ENCODE measurements at regions not wholly inside any gene's neighbourhood (a gene's known extent, or its start where the extent isn't known, plus 50 kb on each side); places are given as distances from the start of the nearest gene placed in this dataset.

DNA sequence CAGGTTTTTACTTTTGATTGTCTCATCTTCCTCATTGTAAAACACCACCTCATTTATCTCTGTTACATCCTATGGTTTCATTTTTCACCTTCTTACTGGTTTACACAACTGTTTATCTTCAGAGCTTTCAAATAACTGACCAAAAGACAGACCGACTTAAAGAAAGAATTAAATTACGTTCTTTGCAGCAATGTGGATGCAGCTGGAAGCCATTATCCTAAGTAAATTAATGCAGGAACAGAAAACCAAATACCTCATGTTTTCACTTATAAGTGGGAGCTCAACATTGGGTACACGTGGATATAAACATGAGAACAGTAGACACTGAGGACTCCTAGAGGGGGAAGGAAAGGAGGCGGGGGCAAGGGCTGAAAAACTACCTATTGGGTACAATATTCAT lies 729.0 kb upstream of the USP15 start:
- H3K9me3 ChIP-seq (ENCODE audit: low read length): peaks cover 10% of the 10 kb centered on the region; the same call in 1 of the 2 replicates
- no peak for TF ChIP-seq EZH2phosphoT487 (IDR thresholded peaks at IDR 0.05; ENCODE audit: borderline replicate concordance, low read depth, low read length)
- TF ChIP-seq, protein P1, sequence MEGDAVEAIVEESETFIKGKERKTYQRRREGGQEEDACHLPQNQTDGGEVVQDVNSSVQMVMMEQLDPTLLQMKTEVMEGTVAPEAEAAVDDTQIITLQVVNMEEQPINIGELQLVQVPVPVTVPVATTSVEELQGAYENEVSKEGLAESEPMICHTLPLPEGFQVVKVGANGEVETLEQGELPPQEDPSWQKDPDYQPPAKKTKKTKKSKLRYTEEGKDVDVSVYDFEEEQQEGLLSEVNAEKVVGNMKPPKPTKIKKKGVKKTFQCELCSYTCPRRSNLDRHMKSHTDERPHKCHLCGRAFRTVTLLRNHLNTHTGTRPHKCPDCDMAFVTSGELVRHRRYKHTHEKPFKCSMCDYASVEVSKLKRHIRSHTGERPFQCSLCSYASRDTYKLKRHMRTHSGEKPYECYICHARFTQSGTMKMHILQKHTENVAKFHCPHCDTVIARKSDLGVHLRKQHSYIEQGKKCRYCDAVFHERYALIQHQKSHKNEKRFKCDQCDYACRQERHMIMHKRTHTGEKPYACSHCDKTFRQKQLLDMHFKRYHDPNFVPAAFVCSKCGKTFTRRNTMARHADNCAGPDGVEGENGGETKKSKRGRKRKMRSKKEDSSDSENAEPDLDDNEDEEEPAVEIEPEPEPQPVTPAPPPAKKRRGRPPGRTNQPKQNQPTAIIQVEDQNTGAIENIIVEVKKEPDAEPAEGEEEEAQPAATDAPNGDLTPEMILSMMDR (conservative IDR thresholded peaks at IDR 0.05; ENCODE audit: low read length): no peak
- BruUV-seq (replicated peaks): no TSS peak

DNA sequence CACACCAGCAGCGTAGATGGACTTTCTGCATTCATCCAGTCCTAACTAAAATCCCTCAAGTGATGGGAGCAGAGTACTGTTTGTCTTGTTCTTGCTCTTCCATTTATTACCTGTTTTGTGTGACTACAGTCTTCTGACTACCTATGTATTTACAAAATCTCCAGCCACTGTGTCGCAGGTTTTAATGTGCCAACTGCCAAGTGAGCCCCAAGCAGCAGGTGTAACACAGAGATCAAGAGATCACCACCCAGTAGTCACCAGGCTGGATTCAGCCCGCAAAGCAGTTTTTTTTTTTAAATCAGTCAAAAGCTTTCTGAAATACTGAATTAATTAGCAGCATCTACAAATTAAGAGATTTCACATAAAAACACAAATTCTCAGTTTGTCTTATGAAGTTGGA lies 724.1 kb upstream of the USP15 start:
- TF ChIP-seq EZH2phosphoT487 (IDR thresholded peaks at IDR 0.05; ENCODE audit: borderline replicate concordance, low read depth, low read length): no peak
- TF ChIP-seq, protein P1 (conservative IDR thresholded peaks at IDR 0.05; ENCODE audit: low read length): no peak
- DNase-seq (ENCODE audit: low spot score): no peak
- Histone ChIP-seq H3K79me2 (ENCODE audit: insufficient read depth, low read depth, low read length) (no peaks in the 10 kb centered on the region), H3K36me3 (ENCODE audit: insufficient read depth, low read length) (no peaks in the 10 kb centered on the region), H3K4me1 (ENCODE audit: insufficient read depth, low read length, poor library complexity, severe bottlenecking) (peaks cover 11% of the 10 kb centered on the region), H3K4me2 (ENCODE audit: low read length) (no peak overlapping the region), H3K4me3 (ENCODE audit: low read depth, low read length, poor library complexity, severe bottlenecking) (no peak overlapping the region), H2AFZ (ENCODE audit: low read length) (peak overlapping the region; percentile 66; the same call in 1 of the 2 replicates), H4K20me1 (ENCODE audit: insufficient read depth, low read length) (no peaks in the 10 kb centered on the region), H3K27ac (ENCODE audit: low read depth, low read length, poor library complexity, severe bottlenecking) (no peak overlapping the region), H3K9me2 (ENCODE audit: insufficient read depth, low read length) (no peaks in the 10 kb centered on the region), H3K9me3 (ENCODE audit: low read length) (no peaks in the 10 kb centered on the region)
- intact Hi-C loops (cut with micrococcal nuclease; ENCODE audit: unreplicated experiment): loop anchor here (5.0 to 10.0 kb wide), 2 partner anchors 211 to 849 kb away; no protein-coding TSS in a partner anchor
- BruUV-seq (replicated peaks): no TSS peak
- ChIA-PET CTCF (ENCODE audit: unreplicated experiment) (no interaction called here), POLR2A (interaction anchor here (0.6 to 4.7 kb wide), 7 partner anchors 9 to 1391 kb away, joined by 3 to 40 read pairs (median 4); no protein-coding TSS in a partner anchor)

More for the DNA sequence above, 729.0 kb upstream of the USP15 start:
- Histone ChIP-seq H3K36me3 (ENCODE audit: insufficient read depth, low read length) (peaks cover 10% of the 10 kb centered on the region; the same call in 1 of the 2 replicates), H2AFZ (ENCODE audit: low read length) (peak overlapping the region; percentile 42; the same call in 1 of the 2 replicates), H3K4me1 (ENCODE audit: insufficient read depth, low read length, poor library complexity, severe bottlenecking) (peaks cover 34% of the 10 kb centered on the region), H3K9me2 (ENCODE audit: insufficient read depth, low read length) (no peaks in the 10 kb centered on the region), H3K79me2 (ENCODE audit: insufficient read depth, low read depth, low read length) (no peaks in the 10 kb centered on the region), H3K4me3 (ENCODE audit: low read depth, low read length, poor library complexity, severe bottlenecking) (no peak overlapping the region), H3K27ac (ENCODE audit: low read depth, low read length, poor library complexity, severe bottlenecking) (no peak overlapping the region), H3K4me2 (ENCODE audit: low read length) (no peak overlapping the region), H4K20me1 (ENCODE audit: insufficient read depth, low read length) (no peaks in the 10 kb centered on the region)
- intact Hi-C loops (cut with micrococcal nuclease; ENCODE audit: unreplicated experiment): loop anchor here (10.0 kb wide), 1 partner anchor 206 kb away; no protein-coding TSS in a partner anchor
- ChIA-PET CTCF (ENCODE audit: unreplicated experiment) (no interaction called here), POLR2A (interaction anchor here (0.7 to 1.4 kb wide), 6 partner anchors 10 to 127 kb away, joined by 3 to 5 read pairs (median 4); no protein-coding TSS in a partner anchor)
- no peak for DNase-seq (ENCODE audit: low spot score)

DNA sequence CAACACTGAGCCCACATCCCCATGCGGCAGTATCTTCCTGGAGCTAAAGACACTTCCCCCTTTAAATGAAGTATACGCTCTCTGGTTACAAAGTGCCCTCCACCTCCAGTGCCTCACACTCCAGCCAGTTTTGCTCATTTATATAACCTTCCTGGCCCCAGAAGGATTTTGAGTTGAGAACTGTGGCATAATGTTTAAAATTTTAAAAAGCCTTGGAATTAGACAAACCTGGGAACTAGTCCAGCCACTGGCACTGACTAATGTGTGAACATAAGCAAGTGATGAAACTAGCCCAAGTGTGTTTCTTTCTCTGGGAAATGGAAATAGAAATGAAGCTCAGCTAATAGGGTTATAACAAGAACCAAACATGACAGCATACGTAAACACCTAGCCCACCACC lies 723.7 kb upstream of the USP15 start:
- no peaks in the 10 kb centered on the region for H3K79me2 ChIP-seq (ENCODE audit: insufficient read depth, low read depth, low read length)
- H3K9me2 ChIP-seq (ENCODE audit: insufficient read depth, low read length): no peaks in the 10 kb centered on the region
- no peak overlapping the region for H3K27ac ChIP-seq (ENCODE audit: low read depth, low read length, poor library complexity, severe bottlenecking)
- H2AFZ ChIP-seq (ENCODE audit: low read length): peak overlapping the region; percentile 66; the same call in 1 of the 2 replicates
- intact Hi-C loops (cut with micrococcal nuclease; ENCODE audit: unreplicated experiment): loop anchor here (5.0 to 10.0 kb wide), 2 partner anchors 212 to 849 kb away; no protein-coding TSS in a partner anchor
- no peak overlapping the region for H3K4me2 ChIP-seq (ENCODE audit: low read length)
- no peak overlapping the region for H3K4me3 ChIP-seq (ENCODE audit: low read depth, low read length, poor library complexity, severe bottlenecking)
- peaks cover 11% of the 10 kb centered on the region for H3K4me1 ChIP-seq (ENCODE audit: insufficient read depth, low read length, poor library complexity, severe bottlenecking)
- ChIA-PET POLR2A (interaction anchor here (0.6 to 4.7 kb wide), 6 partner anchors 8 to 1391 kb away, joined by 3 to 40 read pairs (median 4); no protein-coding TSS in a partner anchor), CTCF (ENCODE audit: unreplicated experiment) (no interaction called here)
- H4K20me1 ChIP-seq (ENCODE audit: insufficient read depth, low read length): no peaks in the 10 kb centered on the region
- DNase-seq (ENCODE audit: low spot score): no peak
- H3K9me3 ChIP-seq (ENCODE audit: low read length): no peaks in the 10 kb centered on the region
- no TSS peak for BruUV-seq (replicated peaks)
- TF ChIP-seq, protein P1 (conservative IDR thresholded peaks at IDR 0.05; ENCODE audit: low read length): no peak
- no peak for TF ChIP-seq EZH2phosphoT487 (IDR thresholded peaks at IDR 0.05; ENCODE audit: borderline replicate concordance, low read depth, low read length)
- H3K36me3 ChIP-seq (ENCODE audit: insufficient read depth, low read length): no peaks in the 10 kb centered on the region

Data from OCI-LY7 (cell line).